T-helper 17 cell (primary cell): ENCODE measurements at regions not wholly inside any gene's neighbourhood (a gene's known extent, or its start where the extent isn't known, plus 50 kb on each side); places are given as distances from the start of the nearest gene placed in this dataset.

ENCODE experiments used
- ATAC-seq: fragments of 150-1000 bp; cut with Tn5 transposase; 2 replicates; pipeline ENCODE4 v1.10.0; 2021; ENCODE audit warnings: mild to moderate bottlenecking, moderate library complexity
- DNase-seq, 3 donors: peaks; one replicate each; pipeline versions ENCODE4 v3.0.0 to v3.0.0-alpha.2; 2020 to 2021
- H3K9me3 ChIP-seq: one replicate; pipeline ENCODE4 v1.7.0; 2013; ENCODE audit warnings: low read length, mild to moderate bottlenecking; ENCODE audit not compliant: control insufficient read depth, poor library complexity, severe bottlenecking
- H3K27ac Mint-ChIP-seq: one replicate; pipeline ENCODE4 v1.8.0; 2022; ENCODE audit warnings: mild to moderate bottlenecking, moderate library complexity, mixed read lengths
- H3K27me3 Mint-ChIP-seq: one replicate; pipeline ENCODE4 v1.8.0; 2022; ENCODE audit warnings: mixed read lengths
- H3K36me3 Mint-ChIP-seq: one replicate; pipeline ENCODE4 v1.8.0; 2022; ENCODE audit warnings: low read depth, mixed read lengths
- H3K4me1 Mint-ChIP-seq: one replicate; pipeline ENCODE4 v1.8.0; 2022; ENCODE audit warnings: mild to moderate bottlenecking, mixed read lengths
- H3K4me3 Mint-ChIP-seq: one replicate; pipeline ENCODE4 v1.8.0; 2022; ENCODE audit warnings: mild to moderate bottlenecking, moderate library complexity, mixed read lengths

- Mint-ChIP-seq H3K27ac (no peak overlapping the region), H3K4me3 (no peak overlapping the region)
Measured at GRCh38 chr6:156725712-156726111, 51.5 kb upstream of the ARID1B start.

GRCh38 chr6:156720691-156721685, 56.2 kb upstream of the ARID1B start:
- Mint-ChIP-seq H3K4me1 (peaks cover 14% of the 10 kb centered on the region), H3K27me3 (no peaks in the 10 kb centered on the region), H3K27ac (peak overlapping the region; percentile 95), H3K4me3 (peak overlapping the region; percentile 90), H3K36me3 (no peaks in the 10 kb centered on the region)
- DNase-seq (no peak), ATAC-seq (no peak)
- no peaks in the 10 kb centered on the region for H3K9me3 ChIP-seq

More at GRCh38 chr6:156725712-156726111, 51.5 kb upstream of the ARID1B start:
- ATAC-seq (no peak), DNase-seq (no peak)
- no peaks in the 10 kb centered on the region for H3K4me1 Mint-ChIP-seq
- H3K9me3 ChIP-seq, result no peaks in the 10 kb centered on the region
- no peaks in the 10 kb centered on the region for H3K36me3 Mint-ChIP-seq
- H3K27me3 Mint-ChIP-seq, result no peaks in the 10 kb centered on the region

- peak overlapping the region; percentile 95 for H3K27ac Mint-ChIP-seq
- H3K4me3 Mint-ChIP-seq, result peak overlapping the region; percentile 90
- peaks cover 14% of the 10 kb centered on the region for H3K4me1 Mint-ChIP-seq
- peak; percentile 95 for ATAC-seq
- H3K27me3 Mint-ChIP-seq, result no peaks in the 10 kb centered on the region
- DNase-seq, result peak; percentile 50 to 62 (median 58)
- no peaks in the 10 kb centered on the region for H3K9me3 ChIP-seq
- H3K36me3 Mint-ChIP-seq, result no peaks in the 10 kb centered on the region
Measured at GRCh38 chr6:156719720-156720563, 57.2 kb upstream of the ARID1B start.

GRCh38 chr6:156719395-156719719, 57.8 kb upstream of the ARID1B start:
- no peaks in the 10 kb centered on the region for H3K9me3 ChIP-seq
- peaks cover 14% of the 10 kb centered on the region for H3K4me1 Mint-ChIP-seq
- DNase-seq (peak in 1 of 3 donors; percentile 10), ATAC-seq (no peak)
- no peaks in the 10 kb centered on the region for H3K27me3 Mint-ChIP-seq
- H3K27ac Mint-ChIP-seq, result peak overlapping the region; percentile 95
- H3K4me3 Mint-ChIP-seq, result peak overlapping the region; percentile 90
- H3K36me3 Mint-ChIP-seq, result no peaks in the 10 kb centered on the region

GRCh38 chr6:156718647-156719394, 58.4 kb upstream of the ARID1B start:
- ATAC-seq (no peak), DNase-seq (no peak)
- Mint-ChIP-seq H3K27ac (peak overlapping the region; percentile 95), H3K36me3 (no peaks in the 10 kb centered on the region), H3K27me3 (no peaks in the 10 kb centered on the region), H3K4me1 (peaks cover 14% of the 10 kb centered on the region), H3K4me3 (peak overlapping the region; percentile 90)
- no peaks in the 10 kb centered on the region for H3K9me3 ChIP-seq

- ATAC-seq (no peak), DNase-seq (no peak)
- Mint-ChIP-seq H3K27me3 (no peaks in the 10 kb centered on the region), H3K4me1 (peaks cover 14% of the 10 kb centered on the region), H3K36me3 (no peaks in the 10 kb centered on the region), H3K27ac (no peak overlapping the region), H3K4me3 (peak overlapping the region; percentile 55)
- H3K9me3 ChIP-seq, result no peaks in the 10 kb centered on the region
Measured at GRCh38 chr6:156717542-156717941, 59.6 kb upstream of the ARID1B start.

GRCh38 chr6:156715839-156716238, 61.3 kb upstream of the ARID1B start:
- no peak overlapping the region for H3K4me3 Mint-ChIP-seq
- peaks cover 1% of the 10 kb centered on the region for H3K27me3 Mint-ChIP-seq
- H3K4me1 Mint-ChIP-seq, result peaks cover 14% of the 10 kb centered on the region
- no peak for DNase-seq
- no peak overlapping the region for H3K27ac Mint-ChIP-seq
- no peaks in the 10 kb centered on the region for H3K36me3 Mint-ChIP-seq
- no peaks in the 10 kb centered on the region for H3K9me3 ChIP-seq
- ATAC-seq, result no peak

- no peak overlapping the region for H3K27ac Mint-ChIP-seq
- no peak overlapping the region for H3K4me3 Mint-ChIP-seq
- DNase-seq (no peak), ATAC-seq (no peak)
- peaks cover 8% of the 10 kb centered on the region for H3K27me3 Mint-ChIP-seq
- H3K9me3 ChIP-seq, result no peaks in the 10 kb centered on the region
- H3K36me3 Mint-ChIP-seq, result no peaks in the 10 kb centered on the region
- peaks cover 5% of the 10 kb centered on the region for H3K4me1 Mint-ChIP-seq
Measured at GRCh38 chr6:156713548-156713947, 63.6 kb upstream of the ARID1B start.

- H3K9me3 ChIP-seq, result no peaks in the 10 kb centered on the region
- no peak overlapping the region for H3K27ac Mint-ChIP-seq
- peaks cover 2% of the 10 kb centered on the region for H3K4me1 Mint-ChIP-seq
- DNase-seq, result no peak
- peaks cover 27% of the 10 kb centered on the region for H3K27me3 Mint-ChIP-seq
- H3K36me3 Mint-ChIP-seq, result peaks cover 5% of the 10 kb centered on the region
- no peak overlapping the region for H3K4me3 Mint-ChIP-seq
- ATAC-seq, result no peak
Measured at GRCh38 chr6:156710479-156710878, 66.7 kb upstream of the ARID1B start.

GRCh38 chr6:156707818-156708217, 69.4 kb upstream of the ARID1B start:
- Mint-ChIP-seq H3K4me1 (peaks cover 2% of the 10 kb centered on the region), H3K27me3 (peaks cover 31% of the 10 kb centered on the region), H3K27ac (no peak overlapping the region), H3K4me3 (no peak overlapping the region), H3K36me3 (peaks cover 6% of the 10 kb centered on the region)
- DNase-seq (no peak), ATAC-seq (no peak)
- no peaks in the 10 kb centered on the region for H3K9me3 ChIP-seq

- Mint-ChIP-seq H3K27me3 (peaks cover 38% of the 10 kb centered on the region), H3K4me1 (no peaks in the 10 kb centered on the region), H3K4me3 (no peak overlapping the region), H3K27ac (no peak overlapping the region), H3K36me3 (peaks cover 8% of the 10 kb centered on the region)
- no peaks in the 10 kb centered on the region for H3K9me3 ChIP-seq
- ATAC-seq (no peak), DNase-seq (no peak)
Measured at GRCh38 chr6:156703719-156704118, 73.5 kb upstream of the ARID1B start.

GRCh38 chr6:156701966-156702365, 75.2 kb upstream of the ARID1B start:
- Mint-ChIP-seq H3K4me3 (no peak overlapping the region), H3K27ac (no peak overlapping the region), H3K27me3 (peaks cover 40% of the 10 kb centered on the region), H3K4me1 (peaks cover 3% of the 10 kb centered on the region), H3K36me3 (peaks cover 7% of the 10 kb centered on the region)
- ATAC-seq, result no peak
- H3K9me3 ChIP-seq, result no peaks in the 10 kb centered on the region
- DNase-seq, result no peak
